ENCODE measurements at regions not wholly inside any gene's neighbourhood (a gene's known extent, or its start where the extent isn't known, plus 50 kb on each side); places are given as distances from the start of the nearest gene placed in this dataset.

DNA sequence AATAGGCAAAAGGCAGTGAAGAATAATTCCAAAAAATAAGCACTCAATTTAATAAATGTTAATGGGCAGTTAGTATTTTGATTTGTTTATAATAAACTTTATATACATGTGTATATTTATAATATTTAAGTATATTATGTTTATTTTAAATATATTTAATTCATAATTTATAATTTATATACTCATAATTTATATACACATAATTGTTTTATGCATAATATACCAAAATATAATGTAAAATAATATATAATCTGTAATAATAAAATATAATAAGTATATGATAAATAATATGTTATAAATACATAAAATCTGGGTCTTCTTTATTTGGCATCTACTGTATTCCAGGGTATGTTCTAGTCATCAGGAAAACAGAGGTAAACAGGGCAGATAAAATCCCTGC is 100.2 kb upstream of the ARID2 start:
- no peak for DNase-seq

DNA sequence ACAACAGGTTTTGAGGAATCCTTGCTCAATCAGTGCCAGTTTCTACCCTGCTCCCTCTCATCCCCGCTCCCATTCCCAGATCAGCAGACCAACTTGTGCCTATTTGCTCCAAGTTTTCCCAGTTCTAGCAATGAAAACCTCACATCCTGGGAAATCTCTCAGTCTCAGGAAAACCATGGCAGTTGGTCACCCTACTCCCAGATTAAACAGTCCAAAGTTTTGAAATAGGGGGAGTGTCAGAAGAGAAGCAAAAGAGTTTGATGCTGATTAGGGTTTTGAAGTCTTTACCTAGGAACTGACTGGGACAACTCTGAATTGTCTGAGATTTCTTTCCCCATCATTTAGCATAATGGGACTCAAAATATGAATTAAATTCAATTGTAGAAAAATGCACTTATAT is 95.8 kb upstream of the ARID2 start:
- no peak for DNase-seq

DNA sequence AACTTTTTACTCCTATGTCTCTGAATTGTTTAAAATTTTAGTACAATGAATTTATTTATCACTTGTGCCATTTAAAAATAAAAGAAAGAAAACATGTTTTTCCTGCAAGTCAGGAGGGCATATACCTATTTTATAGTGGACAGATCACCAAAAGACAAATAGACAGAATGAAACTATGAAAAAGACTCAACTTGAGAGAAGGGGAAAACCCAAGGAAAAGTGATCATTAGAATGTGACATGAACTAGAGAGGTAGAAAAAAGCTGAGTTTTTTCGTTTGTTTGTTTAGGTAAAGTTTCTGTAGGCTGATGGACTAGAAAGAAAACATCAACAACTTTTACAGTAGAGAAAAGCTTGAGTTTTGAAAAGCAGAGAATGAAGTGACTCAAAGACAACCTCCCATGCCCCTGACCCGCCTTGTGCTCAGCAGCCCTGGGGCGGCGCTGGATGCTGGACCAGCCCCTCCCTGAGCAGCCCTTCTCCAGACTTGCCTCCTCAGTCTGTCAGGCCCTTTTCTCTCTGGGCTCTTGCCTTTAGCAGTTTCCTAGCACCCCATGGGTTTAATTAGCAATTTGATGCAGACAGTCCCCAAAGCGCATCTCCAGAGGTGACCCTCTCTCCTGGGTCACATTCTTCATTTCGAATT is 95.1 kb upstream of the ARID2 start:
- no peak for DNase-seq

DNA sequence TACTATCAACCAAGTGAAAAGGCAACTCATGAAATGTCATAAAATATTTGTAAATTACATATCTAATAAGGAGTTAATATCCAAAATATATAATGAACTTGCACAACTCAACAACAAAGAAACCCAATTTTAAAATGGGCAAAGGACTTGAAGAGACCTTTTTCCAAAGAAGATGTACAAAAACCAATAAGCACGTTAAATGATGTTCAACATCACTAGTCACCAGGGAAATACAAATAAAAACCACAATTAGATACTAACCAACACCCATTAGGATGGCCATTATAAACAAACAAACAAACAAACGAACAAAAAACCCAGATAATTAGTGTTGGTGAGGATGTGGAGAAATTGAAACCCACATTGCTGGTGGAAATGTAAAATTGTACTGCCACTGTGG is 92.3 kb upstream of the ARID2 start:
- no peak for DNase-seq

DNA sequence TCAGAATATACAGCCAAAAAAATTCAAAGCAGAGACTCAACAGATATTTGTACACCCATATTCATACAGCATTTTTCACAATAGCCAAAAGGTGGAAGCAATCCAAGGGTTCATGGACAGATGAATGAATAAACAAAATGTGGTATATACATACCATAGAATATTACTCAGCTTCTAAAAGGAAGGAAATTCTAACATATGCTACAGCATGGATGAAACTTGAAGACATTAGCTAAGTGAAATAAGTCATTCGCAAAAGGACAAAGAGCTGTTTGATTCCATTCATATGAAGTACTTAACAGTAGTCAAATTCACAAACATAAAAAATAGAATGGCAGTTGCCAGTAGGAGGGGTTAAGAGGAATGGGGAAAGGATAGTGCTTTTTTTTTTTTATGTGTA is 91.8 kb upstream of the ARID2 start:
- no peak for DNase-seq

- DNase-seq = no peak
Observed at GRCh38 chr12:45638386-45638785, 91.1 kb upstream of the ARID2 start.

GRCh38 chr12:45644541-45644940 is 85.0 kb upstream of the ARID2 start:
- no peak for DNase-seq

DNA sequence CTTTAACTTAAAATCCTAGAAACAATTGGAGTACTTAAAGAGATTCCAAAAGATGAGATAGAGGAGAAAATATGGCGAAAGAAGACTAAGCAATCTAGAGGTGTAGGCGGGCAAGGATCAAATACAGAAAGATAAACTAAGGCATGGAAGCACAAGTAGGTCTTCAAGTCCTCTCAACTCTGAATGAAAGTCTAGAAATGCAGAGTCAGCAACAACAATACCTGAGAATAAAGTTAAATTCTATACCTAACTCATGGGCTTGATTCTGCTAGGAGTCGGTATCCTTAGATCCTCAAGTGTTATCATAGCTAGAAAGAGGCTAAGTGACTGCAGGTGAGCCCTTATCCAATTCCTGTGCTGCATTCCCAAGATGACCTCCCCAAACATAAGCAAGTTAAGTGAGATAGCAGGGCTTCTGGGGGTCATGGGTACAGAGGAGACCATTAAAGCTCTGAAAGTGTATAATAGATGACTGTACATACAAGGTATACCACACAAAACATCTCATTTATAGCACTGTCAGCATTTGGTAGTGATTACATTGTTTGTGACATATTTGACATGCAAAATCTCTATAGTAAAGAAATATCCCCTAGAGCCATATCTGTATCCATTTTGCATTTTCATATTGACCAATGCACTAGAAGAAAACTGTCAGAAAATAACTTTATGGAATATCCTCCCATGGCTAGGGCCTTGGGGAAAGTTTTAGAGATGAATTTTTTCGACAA is 82.5 kb upstream of the ARID2 start:
- DNase-seq = no peak

DNA sequence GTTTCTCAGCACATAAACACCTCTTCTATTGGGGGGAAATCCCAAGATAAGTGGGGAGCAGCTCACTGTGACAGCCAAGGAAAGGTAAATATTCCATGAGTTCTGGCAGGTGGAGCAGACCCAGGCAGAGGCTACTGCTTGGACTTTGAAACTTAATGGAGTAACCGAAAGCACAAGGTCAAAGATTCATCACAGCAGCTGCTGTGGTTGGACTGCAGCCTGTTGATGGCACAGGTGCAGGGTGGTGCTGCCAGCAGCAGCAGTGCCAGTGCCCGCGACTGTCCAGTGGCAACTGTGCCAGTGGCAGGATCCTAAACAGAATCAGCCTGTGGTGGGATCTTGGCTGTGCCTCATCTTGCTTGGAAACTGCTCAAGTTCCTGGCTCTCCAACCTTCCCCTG is 81.4 kb upstream of the ARID2 start:
- DNase-seq = no peak

DNA sequence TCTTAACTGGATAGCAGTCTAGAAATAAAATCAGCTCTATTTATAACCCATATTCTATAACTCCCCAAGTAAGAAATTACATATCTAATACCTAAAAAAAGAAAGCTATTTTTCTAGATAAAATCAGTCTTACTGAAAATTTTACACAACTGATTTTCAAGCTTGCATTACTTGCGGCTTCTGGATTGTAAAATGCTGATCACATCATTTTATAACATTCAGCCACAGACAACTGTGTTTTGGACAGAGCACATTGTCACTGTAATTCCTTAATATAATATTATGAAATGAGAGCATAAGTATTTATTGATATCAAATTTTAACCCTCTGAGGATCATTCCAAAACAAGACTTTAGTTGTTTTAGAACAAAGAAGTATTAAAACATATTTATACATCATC is 78.5 kb upstream of the ARID2 start:
- no peak for DNase-seq

GRCh38 chr12:45654002-45654665 is 75.4 kb upstream of the ARID2 start:
- DNase-seq = no peak

GRCh38 chr12:45655186-45655585 is 74.3 kb upstream of the ARID2 start:
- DNase-seq = no peak

DNA sequence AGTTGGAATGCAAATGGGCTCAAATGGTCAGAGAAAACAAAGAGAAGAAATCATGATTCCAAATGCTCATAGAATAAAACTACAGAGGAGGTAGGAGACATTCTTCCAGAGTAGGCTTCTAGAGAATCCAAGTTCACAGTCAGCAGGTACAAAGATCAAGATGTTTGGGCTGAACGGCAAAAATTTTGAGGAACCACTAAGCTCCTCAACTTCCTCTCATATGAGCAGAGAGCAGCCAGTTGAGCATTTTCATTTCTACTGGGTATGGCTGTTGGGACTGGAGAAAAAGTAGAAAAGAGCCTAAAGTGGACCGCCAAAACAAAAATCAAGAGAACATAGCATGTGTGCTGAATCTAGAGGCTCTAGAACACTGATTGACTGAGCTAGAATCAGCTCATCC is 73.8 kb upstream of the ARID2 start:
- DNase-seq = no peak

DNA sequence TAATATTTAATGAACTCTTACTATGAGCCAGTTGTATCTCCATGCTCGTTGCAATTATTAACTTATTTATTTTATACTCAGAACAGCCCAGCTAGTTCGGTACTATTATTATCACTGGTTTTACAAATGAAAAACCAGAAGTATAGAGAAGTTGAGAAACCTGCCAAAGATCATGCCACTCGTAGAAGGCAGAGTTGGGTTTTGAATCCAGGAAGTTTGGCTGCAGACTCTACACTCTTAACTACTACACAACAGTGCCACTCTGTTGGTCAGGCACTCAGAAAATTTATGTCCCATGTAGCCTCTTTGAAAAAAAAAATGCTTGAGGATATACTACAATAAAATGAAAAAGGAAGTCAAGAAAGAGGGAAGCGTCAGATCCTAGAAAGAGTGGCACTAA is 71.5 kb upstream of the ARID2 start:
- DNase-seq = no peak

GRCh38 chr12:45660330-45660729 is 69.2 kb upstream of the ARID2 start:
- no peak for DNase-seq

- DNase-seq = no peak
Observed at GRCh38 chr12:45663455-45663854, 66.1 kb upstream of the ARID2 start.

DNA sequence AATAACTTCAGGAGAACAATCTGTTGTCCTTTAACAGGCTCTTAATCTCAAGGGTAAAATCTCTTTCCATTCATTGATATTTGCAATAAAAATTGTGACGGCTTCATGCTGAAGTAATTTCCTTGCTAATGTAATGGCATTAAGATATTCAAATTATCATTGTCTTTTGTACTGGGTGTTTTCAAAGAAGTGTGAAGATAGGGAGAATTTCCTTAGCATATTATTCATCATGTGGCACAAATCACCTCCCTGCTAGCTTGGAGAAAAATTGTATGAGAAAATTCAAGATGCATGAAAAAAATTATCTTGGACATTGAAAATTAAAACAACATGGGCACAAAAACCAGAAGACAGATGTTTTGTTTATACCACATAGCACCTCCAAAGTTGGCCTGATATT is 63.6 kb upstream of the ARID2 start:
- no peak for DNase-seq

- DNase-seq = no peak
Observed at GRCh38 chr12:45666396-45666795, 63.1 kb upstream of the ARID2 start.

DNA sequence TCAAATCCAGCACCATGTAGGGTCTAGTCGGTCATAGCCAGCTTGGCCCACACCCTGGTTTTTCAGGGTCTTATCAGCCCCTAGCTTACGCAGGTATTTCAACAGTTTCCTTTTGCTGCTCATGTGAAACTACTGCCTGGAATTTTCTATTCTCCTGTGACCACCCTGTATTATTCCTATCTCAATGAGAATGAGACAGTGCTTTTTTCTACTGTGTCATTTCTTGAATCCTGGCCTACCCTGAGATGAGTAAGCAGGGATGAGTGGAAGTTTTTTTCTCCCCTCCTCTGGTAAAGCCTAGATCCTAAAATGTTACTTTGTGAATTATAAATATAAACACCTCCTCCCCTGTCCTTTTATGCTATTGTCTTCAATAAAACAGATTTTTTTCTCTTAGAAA is 62.7 kb upstream of the ARID2 start:
- no peak for DNase-seq

- no peak for DNase-seq
Observed at GRCh38 chr12:45667761-45668160, 61.7 kb upstream of the ARID2 start.

DNA sequence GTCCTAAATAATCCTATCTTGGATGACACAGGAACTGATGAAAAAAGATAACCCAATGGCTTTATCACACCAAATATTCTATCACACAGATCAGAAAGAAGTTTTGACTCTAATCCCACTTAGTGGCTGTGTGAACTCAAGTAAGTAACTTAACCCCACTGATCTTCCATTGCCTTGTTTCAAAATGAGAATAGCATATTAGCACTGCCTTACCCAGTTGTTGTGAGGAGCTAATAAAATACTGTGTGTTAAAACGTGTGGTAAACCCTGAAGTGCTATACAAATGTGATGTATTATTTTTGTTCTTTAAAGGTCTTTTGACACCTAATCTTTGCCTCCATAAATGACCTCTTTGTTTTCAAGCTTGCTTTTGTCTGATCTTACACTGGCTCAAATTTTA is 60.9 kb upstream of the ARID2 start:
- DNase-seq = no peak

GRCh38 chr12:45669093-45669492 is 60.4 kb upstream of the ARID2 start:
- DNase-seq = no peak

DNA sequence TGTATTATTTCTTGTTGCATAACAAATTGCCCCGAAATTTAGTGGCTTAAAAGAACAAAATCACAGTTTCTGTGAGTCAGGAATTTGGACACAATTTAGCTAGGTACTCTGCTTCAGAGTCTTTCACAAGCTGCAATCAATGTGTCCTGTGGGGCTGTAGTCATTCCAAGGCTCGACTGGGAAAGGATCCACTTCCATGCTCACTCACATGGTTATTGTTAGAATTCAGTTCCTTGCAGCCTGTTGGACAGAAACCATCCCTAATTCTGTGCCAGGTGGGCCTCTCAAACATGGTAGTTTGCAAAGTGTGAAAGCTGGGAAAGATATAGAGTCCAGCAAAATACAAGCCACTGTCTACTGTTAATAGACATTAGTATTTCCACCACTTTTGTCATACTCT is 59.7 kb upstream of the ARID2 start:
- peak; percentile 42 for DNase-seq
